Progenitor cell of endocrine pancreas (in vitro differentiated cells): ENCODE measurements at regions not wholly inside any gene's neighbourhood (a gene's known extent, or its start where the extent isn't known, plus 50 kb on each side); places are given as distances from the start of the nearest gene placed in this dataset.
A peak's percentile ranks its signal among the peaks of the same experiment; 100 is the strongest.

Source experiments
- DNase-seq: peaks from one replicate; pipeline ENCODE4 v3.0.0; 2021; ENCODE audit warnings: low spot score; ENCODE audit not compliant: unreplicated experiment
- H3K27ac Mint-ChIP-seq: 2 replicates; pipeline ENCODE4 v1.8.0; 2021; ENCODE audit warnings: mild to moderate bottlenecking, moderate library complexity, mixed read lengths
- H3K27me3 Mint-ChIP-seq: 2 replicates; pipeline ENCODE4 v1.8.0; 2021; ENCODE audit warnings: mixed read lengths
- H3K36me3 Mint-ChIP-seq: 2 replicates; pipeline ENCODE4 v1.8.0; 2022; ENCODE audit warnings: mixed read lengths; ENCODE audit not compliant: insufficient read depth
- H3K4me1 Mint-ChIP-seq: 2 replicates; pipeline ENCODE4 v1.8.0; 2021; ENCODE audit warnings: low read depth, mixed read lengths
- H3K4me3 Mint-ChIP-seq: 2 replicates; pipeline ENCODE4 v1.8.0; 2021; ENCODE audit warnings: low read depth, mild to moderate bottlenecking, moderate library complexity, mixed read lengths
- H3K9me3 Mint-ChIP-seq: 2 replicates; pipeline ENCODE4 v1.8.0; 2021; ENCODE audit warnings: low read depth, mixed read lengths
- TF ChIP-seq, protein P1 (sequence below): fragments of 200-600 bp; sonication (generic); IDR thresholded peaks from one replicate; pipeline ENCODE4 v1.5.0; 2021; ENCODE audit warnings: antibody characterized with exemption, mild to moderate bottlenecking; ENCODE audit not compliant: unreplicated experiment

DNA sequence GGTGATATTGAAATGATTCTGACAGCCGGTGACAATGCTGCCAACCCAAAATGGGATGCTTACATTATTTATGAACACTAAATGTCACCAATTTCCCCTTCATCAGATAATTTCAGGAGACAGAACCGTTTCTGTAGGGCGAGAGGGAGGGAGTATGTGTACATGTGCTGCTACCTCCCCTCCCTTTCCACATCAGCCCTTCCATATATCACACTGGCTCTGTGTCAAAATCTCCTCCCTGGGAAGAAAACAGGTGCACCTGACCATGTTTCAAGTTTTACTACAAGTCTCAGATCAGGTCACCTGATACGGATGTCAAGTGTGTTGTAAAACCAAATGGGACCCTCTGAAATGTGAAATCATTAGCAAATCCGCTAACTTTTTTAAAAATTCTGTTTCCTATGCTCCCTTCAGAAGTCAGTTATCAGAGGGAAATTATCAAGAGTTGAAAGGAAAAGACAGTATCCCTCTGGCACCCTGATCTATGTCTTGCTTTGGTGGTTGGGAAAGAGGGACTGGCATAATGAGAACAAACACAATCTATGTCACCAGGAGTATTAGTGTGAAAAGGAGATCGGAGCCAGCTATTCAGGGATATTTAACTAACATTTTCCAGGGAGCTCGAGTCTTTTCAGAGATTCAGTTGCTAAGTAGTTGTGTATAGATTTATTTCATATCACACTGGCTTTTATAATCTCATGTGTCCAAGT, 1002.3 kb upstream of the CDH8 start:
- no peak overlapping the region for H3K4me3 Mint-ChIP-seq
- no peaks in the 10 kb centered on the region for H3K36me3 Mint-ChIP-seq
- peaks cover under 1% of the 10 kb centered on the region for H3K9me3 Mint-ChIP-seq
- H3K27me3 Mint-ChIP-seq = no peaks in the 10 kb centered on the region
- H3K27ac Mint-ChIP-seq = peak overlapping the region; percentile 33
- TF ChIP-seq, protein P1, sequence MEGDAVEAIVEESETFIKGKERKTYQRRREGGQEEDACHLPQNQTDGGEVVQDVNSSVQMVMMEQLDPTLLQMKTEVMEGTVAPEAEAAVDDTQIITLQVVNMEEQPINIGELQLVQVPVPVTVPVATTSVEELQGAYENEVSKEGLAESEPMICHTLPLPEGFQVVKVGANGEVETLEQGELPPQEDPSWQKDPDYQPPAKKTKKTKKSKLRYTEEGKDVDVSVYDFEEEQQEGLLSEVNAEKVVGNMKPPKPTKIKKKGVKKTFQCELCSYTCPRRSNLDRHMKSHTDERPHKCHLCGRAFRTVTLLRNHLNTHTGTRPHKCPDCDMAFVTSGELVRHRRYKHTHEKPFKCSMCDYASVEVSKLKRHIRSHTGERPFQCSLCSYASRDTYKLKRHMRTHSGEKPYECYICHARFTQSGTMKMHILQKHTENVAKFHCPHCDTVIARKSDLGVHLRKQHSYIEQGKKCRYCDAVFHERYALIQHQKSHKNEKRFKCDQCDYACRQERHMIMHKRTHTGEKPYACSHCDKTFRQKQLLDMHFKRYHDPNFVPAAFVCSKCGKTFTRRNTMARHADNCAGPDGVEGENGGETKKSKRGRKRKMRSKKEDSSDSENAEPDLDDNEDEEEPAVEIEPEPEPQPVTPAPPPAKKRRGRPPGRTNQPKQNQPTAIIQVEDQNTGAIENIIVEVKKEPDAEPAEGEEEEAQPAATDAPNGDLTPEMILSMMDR = no peak
- H3K4me1 Mint-ChIP-seq = peaks cover 19% of the 10 kb centered on the region
- no peak for DNase-seq

DNA sequence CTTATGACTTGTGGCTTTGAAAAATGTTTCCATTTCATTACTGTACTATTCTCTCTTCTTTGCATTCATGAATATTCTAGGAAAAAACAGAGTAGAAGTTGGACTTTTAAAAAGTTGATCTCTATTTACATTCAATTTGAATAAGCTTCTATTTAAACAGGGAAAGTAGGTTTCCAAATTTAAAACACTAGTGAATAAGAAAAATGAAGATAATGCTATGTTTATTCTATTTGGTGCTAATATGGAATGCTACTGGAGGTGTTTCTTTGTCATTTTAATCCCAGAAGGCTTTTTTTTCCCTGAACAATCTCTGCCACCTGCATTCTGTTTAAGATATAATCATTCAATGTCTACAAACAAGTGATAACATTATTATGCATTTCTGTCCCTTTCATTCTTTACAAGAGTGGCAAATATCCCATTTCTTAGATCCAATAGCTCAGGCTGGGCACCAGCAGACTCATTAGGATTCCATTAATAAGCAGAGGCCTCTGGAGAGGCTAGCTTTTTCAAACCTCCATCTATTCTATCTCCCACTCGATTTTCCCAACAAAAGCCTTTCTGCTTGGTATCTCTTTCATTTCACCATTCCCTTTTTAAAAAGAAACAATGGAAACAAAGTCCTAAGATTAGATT, 1001.6 kb upstream of the CDH8 start:
- DNase-seq = no peak
- H3K27ac Mint-ChIP-seq = peak overlapping the region; percentile 2
- H3K36me3 Mint-ChIP-seq = no peaks in the 10 kb centered on the region
- TF ChIP-seq, protein P1 = no peak
- no peaks in the 10 kb centered on the region for H3K27me3 Mint-ChIP-seq
- H3K4me3 Mint-ChIP-seq = no peak overlapping the region
- H3K9me3 Mint-ChIP-seq = no peaks in the 10 kb centered on the region
- H3K4me1 Mint-ChIP-seq = peaks cover 19% of the 10 kb centered on the region

DNA sequence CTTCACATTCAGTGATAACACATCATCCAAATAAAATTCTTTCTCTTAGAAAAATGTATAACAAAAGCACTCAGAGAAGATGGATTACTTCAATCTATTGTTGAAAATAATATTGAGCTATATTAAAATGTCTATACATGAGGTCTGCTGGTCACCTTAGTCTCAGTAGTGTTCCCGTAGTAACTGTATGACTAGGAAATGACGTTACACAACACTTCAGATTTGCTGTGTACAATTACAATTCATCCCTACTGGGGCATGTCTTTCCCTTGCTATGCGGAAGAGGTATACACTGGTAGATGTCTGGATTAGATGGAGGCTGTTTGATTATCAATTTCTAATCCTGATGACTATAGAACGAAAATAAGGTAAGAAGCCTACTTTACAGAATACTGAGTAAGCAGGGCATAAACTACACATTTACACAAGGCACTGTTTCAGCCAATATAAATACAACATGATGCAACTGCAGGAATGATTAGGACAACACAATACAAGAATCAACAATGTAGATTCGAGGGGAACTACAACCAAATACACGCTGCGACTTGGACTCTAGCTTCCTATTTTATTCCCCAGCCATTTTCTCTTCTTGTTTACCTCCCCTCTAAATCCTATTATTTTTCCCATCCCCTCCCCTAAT, 982.5 kb upstream of the CDH8 start:
- Mint-ChIP-seq H3K4me1 (no peaks in the 10 kb centered on the region), H3K4me3 (no peak overlapping the region), H3K27ac (no peak overlapping the region), H3K36me3 (no peaks in the 10 kb centered on the region), H3K27me3 (no peaks in the 10 kb centered on the region), H3K9me3 (peaks cover 14% of the 10 kb centered on the region)
- DNase-seq = no peak
- TF ChIP-seq, protein P1 = no peak

DNA sequence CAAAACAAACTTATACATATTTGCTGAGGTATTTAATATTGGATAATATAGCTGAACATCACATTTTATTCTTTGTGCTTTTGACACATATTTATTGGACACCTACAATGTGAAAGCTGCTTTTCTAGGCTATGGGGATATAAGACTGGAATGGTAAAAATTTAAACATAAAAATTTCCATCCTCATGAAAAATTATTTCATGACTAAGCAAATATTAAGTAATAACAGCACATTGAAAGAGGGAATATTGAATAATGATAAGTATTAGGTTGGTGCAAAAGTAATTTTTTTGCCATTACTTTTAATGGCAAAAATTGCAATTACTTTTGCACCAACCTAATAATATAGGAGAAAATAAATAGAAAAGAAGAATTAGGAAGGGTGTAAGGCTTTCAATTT, 972.5 kb upstream of the CDH8 start:
- H3K27me3 Mint-ChIP-seq = no peaks in the 10 kb centered on the region
- TF ChIP-seq, protein P1 = no peak
- no peak overlapping the region for H3K4me3 Mint-ChIP-seq
- no peak for DNase-seq
- H3K9me3 Mint-ChIP-seq = peaks cover 3% of the 10 kb centered on the region
- H3K4me1 Mint-ChIP-seq = no peaks in the 10 kb centered on the region
- no peaks in the 10 kb centered on the region for H3K36me3 Mint-ChIP-seq
- no peak overlapping the region for H3K27ac Mint-ChIP-seq

DNA sequence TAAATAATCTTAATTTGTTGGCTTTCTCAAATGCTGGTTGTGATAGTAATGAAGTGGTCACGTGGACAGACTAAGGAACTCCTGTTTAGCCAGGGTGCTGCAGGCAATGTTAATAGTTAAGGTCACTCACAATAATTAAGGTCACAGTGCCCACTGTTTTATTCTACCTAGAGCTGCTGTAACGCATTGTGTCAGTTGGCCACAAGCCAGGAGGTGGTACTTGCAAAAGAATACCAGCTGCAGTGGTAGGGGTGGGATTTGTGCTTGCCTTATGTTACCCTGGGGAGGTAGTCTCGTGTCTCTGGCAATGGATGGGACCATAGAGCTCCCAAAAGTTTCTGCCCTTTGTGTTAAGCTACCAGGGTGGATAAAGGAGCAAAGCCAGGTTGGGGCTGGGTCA, 969.1 kb upstream of the CDH8 start:
- Mint-ChIP-seq H3K4me3 (no peak overlapping the region), H3K36me3 (no peaks in the 10 kb centered on the region), H3K4me1 (no peaks in the 10 kb centered on the region), H3K27me3 (no peaks in the 10 kb centered on the region), H3K9me3 (peaks cover 16% of the 10 kb centered on the region), H3K27ac (no peak overlapping the region)
- TF ChIP-seq, protein P1 = no peak
- no peak for DNase-seq
